ENCODE measurements at regions not wholly inside any gene's neighbourhood (a gene's known extent, or its start where the extent isn't known, plus 50 kb on each side); places are given as distances from the start of the nearest gene placed in this dataset.

- DNase-seq (ENCODE audit: extremely low read depth in 1 of 11, low read depth in 9 of 11, low spot score in 4 of 11), result no peak
These were observed 425.7 kb downstream of the LRATD1 start for GRCh38 chr2:15058015-15058720.

GRCh38 chr2:15058721-15059157, 426.2 kb downstream of the LRATD1 start:
- no peak for DNase-seq (ENCODE audit: extremely low read depth in 1 of 11, low read depth in 9 of 11, low spot score in 4 of 11)

GRCh38 chr2:15059870-15060512, 427.5 kb downstream of the LRATD1 start:
- DNase-seq (ENCODE audit: extremely low read depth in 1 of 11, low read depth in 9 of 11, low spot score in 4 of 11), result no peak

- no peak for DNase-seq (ENCODE audit: extremely low read depth in 1 of 11, low read depth in 9 of 11, low spot score in 4 of 11)
These were observed 428.8 kb downstream of the LRATD1 start for GRCh38 chr2:15061268-15061667.

- no peak for DNase-seq (ENCODE audit: extremely low read depth in 1 of 11, low read depth in 9 of 11, low spot score in 4 of 11)
These were observed 433.6 kb downstream of the LRATD1 start for GRCh38 chr2:15066138-15066537.

GRCh38 chr2:15069149-15069548, 436.6 kb downstream of the LRATD1 start:
- no peak for DNase-seq (ENCODE audit: extremely low read depth in 1 of 11, low read depth in 9 of 11, low spot score in 4 of 11)

- DNase-seq (ENCODE audit: extremely low read depth in 1 of 11, low read depth in 9 of 11, low spot score in 4 of 11), result no peak
These were observed 440.3 kb downstream of the LRATD1 start for GRCh38 chr2:15072836-15073235.

- DNase-seq (ENCODE audit: extremely low read depth in 1 of 11, low read depth in 9 of 11, low spot score in 4 of 11), result no peak
These were observed 441.1 kb downstream of the LRATD1 start for GRCh38 chr2:15073664-15074063.

GRCh38 chr2:15074319-15074718, 441.8 kb downstream of the LRATD1 start:
- no peak for DNase-seq (ENCODE audit: extremely low read depth in 1 of 11, low read depth in 9 of 11, low spot score in 4 of 11)

GRCh38 chr2:15074751-15075700, 442.5 kb downstream of the LRATD1 start:
- no peak for DNase-seq (ENCODE audit: extremely low read depth in 1 of 11, low read depth in 9 of 11, low spot score in 4 of 11)

GRCh38 chr2:15076668-15077067, 444.2 kb downstream of the LRATD1 start:
- no peak for DNase-seq (ENCODE audit: extremely low read depth in 1 of 11, low read depth in 9 of 11, low spot score in 4 of 11)

- no peak for DNase-seq (ENCODE audit: extremely low read depth in 1 of 11, low read depth in 9 of 11, low spot score in 4 of 11)
These were observed 448.8 kb downstream of the LRATD1 start for GRCh38 chr2:15081356-15081755.

GRCh38 chr2:15082105-15083058, 449.9 kb downstream of the LRATD1 start:
- no peak for DNase-seq (ENCODE audit: extremely low read depth in 1 of 11, low read depth in 9 of 11, low spot score in 4 of 11)

GRCh38 chr2:15084826-15085489, 452.4 kb downstream of the LRATD1 start:
- no peak for DNase-seq (ENCODE audit: extremely low read depth in 1 of 11, low read depth in 9 of 11, low spot score in 4 of 11)

- DNase-seq (ENCODE audit: extremely low read depth in 1 of 11, low read depth in 9 of 11, low spot score in 4 of 11), result no peak
These were observed 459.7 kb downstream of the LRATD1 start for GRCh38 chr2:15092181-15092580.

GRCh38 chr2:15092691-15093090, 460.2 kb downstream of the LRATD1 start:
- no peak for DNase-seq (ENCODE audit: extremely low read depth in 1 of 11, low read depth in 9 of 11, low spot score in 4 of 11)

GRCh38 chr2:15094161-15094560, 461.6 kb downstream of the LRATD1 start:
- DNase-seq (ENCODE audit: extremely low read depth in 1 of 11, low read depth in 9 of 11, low spot score in 4 of 11), result peak in 1 of 11 donors; percentile 6

GRCh38 chr2:15096873-15097272, 464.3 kb downstream of the NBAS start:
- DNase-seq (ENCODE audit: extremely low read depth in 1 of 11, low read depth in 9 of 11, low spot score in 4 of 11), result no peak
